HG03064 (cell line): ENCODE measurements at regions not wholly inside any gene's neighbourhood (a gene's known extent, or its start where the extent isn't known, plus 50 kb on each side); places are given as distances from the start of the nearest gene placed in this dataset.

Source experiments
- ATAC-seq: cut with Tn5 transposase; IDR thresholded peaks from one replicate; pipeline ENCODE4 v1.9.1; 2021; ENCODE audit warnings: low read depth; ENCODE audit not compliant: unreplicated experiment

DNA sequence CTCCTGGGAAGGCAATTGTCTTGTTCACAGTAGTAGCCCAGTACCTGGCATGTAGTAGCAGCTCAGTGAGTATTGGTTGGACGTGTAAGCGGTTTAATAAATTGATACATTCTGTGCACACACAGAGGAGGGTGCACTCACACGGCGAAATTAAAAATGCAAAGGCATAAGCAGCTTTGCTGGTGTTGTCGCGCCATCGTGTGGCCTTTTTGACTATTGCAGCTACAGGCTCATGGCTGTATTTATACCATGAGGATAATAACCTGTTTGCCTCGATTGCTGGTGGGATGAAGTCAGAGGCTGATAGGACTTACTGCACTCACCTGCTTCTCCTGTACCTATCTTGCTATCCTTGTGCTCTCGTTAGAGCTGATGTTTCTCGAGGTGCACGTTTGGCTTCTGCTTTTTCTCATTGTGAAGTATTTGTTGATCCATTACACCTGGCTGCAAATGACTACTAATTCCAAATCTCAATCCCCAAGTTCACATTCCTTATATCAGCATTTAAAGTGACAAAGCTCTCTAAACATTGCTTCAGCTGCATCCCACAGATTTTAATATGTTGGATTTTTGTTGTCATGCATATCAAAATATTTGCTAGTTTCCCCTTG, 61.5 kb downstream of the TBXT start:
- no peak for ATAC-seq

DNA sequence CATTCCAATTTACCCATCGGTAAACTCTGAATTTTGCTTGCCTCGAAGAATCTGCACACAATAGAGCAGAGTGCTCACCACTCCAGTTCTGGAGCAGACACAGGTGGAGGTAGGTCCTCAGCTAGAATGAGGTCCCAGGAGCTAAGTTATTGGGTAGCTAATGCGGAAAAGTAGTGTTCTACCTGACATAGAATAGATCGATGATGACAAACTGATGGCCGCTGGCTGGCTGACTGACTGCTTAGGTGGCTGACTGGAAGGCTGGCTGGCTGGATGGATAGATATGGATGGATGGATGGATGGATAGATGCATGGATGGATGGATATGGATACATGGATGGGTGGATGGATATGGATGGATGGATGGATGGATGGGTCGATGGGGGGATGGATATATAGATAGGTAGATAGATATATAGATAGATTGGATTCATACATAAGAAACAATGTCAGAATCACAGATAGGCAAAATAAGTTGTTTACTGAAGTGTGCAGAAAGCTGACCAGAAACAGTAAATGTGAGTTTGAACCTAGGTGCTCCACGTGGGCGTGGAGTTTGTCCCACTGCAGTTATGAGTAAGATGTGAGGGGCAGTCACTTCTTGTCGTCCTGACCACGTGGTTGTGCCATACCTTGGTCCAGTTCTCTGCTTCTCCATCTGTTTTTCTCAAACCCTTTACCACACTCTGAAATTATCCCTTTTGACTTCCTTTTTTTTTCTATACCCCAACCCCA, 62.1 kb downstream of the TBXT start:
- no peak for ATAC-seq

DNA sequence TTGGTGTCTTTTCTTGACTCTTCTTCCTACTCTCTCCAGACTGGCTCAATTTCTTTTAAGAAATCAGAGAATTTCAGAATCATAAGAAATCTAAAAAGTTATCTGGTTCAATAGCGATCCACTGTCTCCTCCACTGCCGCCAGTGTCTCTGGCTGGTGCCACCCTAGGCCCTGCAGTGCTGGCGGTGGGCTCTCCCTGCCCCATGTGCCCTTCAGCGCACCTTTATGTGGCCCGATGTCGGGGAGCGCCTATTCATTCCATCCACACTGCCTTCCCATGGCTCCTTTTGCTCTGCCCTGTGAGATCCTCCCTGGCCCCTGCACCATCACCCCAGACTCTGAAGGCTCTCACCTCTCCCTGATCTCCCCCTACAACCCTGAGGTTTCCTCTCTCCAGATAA, 62.8 kb downstream of the TBXT start:
- no peak for ATAC-seq

DNA sequence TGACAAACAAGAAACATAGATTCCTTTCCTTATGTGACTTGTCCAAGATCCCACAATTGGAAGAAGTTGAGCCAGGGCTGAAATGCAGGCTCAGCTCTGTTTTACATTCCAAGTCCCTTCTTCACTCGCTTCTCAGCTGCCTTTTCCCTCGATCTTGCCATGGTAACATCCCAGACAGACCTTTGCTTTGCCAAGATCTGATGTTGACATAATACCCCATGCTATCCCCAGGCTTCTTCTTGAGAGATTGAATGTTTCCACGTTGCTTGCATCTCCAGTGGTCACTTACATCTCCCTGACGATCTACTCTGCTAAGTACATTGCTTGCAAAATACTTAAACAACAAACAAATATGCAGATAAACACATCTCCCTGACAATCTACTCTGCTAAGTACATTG, 63.5 kb downstream of the TBXT start:
- ATAC-seq = no peak

DNA sequence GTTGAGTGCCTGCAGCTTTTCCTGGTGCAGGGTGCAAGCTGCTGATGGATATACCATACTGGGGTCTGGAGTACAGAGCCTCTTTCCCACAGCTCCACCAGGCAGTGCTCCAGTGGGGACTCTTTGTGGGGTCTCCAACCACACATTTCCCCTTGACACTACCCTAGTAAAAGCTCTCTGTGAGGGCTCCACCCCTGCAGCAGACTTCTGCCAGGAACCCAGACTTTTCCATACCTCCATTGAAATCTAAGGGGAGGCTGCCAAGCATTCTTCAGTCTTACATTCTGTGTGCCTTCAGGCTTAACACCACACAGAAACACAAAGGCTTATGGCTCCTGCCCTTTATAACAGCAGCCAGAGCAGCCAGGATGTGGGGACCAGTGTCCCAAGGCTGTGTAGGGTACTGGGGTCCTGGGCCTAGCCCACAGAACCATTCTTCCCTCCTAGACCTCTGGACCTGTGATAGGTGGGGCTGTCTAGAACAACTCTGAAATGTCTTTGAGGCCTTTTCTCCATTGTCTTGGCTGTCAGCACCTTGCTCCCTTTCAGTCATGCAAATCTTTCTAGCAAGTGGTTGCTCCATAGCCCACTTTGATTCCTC, 65.7 kb downstream of the TBXT start:
- no peak for ATAC-seq

DNA sequence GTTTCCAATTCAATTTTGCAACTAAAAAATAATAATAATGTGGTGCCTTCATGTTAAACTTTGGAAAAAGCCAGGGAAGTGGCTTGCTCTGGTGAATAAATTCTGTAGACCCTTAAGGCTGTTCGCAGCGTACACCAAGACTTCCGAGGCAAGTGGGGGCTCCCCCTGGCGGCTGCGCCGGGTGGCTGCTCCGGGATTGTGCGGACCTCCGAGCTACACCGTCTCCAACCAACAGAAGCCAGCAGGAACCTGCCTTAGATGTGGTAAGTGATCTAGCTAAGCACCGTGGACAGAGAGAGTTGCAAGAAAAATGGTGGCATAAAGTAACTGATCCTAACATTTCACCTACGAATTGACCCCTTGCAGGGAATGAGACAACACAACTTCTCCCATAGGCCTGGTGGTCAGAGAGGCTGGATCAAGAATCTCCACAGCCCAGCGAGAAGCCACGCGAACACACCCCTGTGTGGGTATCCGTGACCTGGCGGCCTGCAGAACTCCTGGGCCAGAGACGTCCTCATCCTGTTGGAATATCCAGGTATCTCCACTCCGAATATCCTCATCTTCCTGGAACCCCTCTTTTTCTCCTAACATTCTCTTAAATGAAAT, 69.6 kb downstream of the TBXT start:
- ATAC-seq = peak; percentile 95

DNA sequence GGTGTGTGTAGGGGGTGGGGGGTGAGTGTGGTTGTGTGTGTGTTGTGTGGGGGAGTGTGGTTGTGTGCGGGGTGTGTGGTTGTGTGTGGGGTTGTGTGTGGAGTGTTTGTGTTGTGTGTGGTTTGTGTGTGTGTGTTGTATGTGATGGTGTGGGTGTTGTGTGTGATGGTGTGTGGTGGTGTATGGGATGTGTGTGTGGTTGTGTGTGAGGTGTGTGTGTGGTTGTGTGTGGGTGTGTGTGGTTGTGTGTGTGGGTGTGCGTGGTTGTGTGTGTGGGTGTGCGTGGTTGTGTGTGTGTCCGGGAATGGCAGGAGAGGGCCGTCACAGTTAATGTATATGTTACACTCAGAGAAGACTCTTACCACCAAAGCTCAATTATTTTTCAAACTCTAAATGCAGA, 79.8 kb downstream of the TBXT start:
- no peak for ATAC-seq

DNA sequence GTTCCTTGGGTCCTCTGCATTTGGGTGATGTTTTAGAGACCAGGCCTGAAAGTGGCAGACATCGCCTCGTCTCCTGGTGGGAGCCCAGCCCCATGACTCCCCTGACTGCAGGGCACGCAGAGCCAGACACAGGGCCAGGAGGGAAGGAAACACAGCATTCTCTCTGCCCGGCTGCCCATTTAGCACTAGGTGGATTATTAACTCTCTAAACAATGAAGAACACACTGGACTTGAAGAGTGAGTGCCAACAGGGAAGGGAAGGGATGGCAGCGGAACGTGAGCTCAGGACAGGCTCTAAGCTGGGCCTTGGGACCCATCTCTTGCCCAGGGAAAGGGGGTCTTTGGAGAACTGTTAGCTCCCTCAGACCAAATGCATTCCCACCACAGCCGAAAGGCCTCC, 80.4 kb downstream of the TBXT start:
- ATAC-seq = no peak

DNA sequence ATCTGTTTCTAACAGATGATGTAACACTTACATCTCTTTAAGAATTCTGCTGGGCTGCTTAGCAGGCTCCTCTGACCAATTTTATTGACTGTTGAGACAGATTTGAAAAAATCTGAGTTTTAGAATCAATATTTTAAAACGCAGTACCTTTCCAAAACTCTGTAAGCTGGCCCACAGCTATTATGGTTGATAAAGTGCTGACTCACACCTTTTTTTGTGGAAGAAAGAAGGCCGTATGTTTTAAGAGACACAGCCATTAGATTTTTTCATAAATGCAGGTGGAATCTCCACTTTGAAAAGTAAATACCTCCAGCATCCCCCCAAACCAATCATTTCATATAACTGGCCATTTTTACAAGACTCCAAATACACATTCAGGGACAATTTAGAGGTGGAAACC, 82.2 kb downstream of the TBXT start:
- no peak for ATAC-seq

DNA sequence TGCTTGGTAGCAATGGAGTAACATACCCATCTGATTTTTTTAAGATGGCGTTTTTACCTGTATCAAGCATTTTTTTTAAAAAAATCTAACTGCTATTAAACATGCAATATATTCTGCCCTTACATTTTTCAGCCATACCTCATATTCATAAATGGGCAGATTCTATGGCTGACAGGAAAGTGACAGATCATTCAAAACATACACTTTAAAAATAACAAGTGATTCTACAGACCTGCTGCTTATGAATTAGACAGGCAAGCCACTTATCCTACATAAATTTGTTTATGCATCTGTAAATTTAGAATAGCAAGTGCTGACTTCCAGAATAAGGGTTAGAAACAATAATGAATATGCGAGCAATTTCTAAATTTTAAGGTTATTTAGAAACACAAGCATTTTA, 82.7 kb downstream of the TBXT start:
- no peak for ATAC-seq

DNA sequence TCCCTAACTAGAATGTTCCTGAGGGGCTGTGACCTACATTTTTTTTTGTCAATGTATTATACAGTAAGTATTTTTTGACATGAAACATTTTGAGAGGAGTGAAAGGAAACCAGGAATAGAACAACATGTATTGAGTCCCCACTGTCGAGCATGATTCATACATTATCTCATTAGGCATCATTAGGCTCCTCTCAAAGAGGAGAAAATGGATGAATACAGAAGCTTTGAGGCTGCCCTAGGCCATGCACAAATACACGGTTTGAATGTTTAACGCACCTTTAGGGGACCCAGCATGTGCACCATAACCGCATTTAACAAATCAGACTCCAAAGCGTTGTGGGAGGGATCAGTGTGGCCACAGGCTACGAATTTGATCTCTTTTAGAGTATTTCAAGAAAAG, 87.8 kb downstream of the TBXT start:
- no peak for ATAC-seq

DNA sequence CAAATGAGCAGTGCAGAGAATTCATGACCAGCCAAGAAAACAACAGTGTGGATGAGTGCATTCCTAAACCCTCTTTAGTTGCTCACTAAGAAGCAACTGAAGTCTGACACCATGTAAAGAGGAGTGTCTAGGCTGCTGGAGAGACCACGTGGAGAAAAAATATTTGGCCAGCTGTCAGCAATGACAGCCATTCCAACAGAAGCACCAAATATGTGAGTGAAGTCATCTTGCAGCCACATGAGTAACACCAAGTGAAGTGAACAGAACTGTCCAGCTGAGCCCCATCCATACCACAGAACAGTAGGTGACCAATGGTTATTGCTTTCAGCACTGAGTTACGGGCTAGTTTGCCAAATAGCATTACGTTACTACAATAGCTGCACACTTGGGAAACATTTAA, 89.4 kb downstream of the TBXT start:
- ATAC-seq = no peak

DNA sequence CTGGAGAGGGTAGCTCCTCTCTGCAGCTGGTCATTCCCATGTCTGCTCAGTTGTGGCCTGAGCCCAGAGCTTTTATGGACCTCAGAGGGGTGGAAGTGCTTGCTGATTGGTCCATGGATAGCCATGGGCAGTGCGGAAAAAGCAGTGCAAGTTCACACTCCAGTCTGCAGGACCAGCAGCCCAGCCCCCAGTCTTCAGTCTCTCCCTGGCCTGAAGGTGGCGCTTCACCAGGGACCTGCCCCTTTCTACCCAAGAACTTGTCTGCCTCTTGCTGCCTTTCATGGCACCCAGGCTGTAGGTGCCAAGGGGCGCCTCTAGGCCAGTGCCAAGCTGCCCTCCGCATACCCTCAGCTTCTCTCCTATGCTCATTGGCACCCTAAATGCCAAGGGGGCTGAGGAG, 91.0 kb downstream of the TBXT start:
- no peak for ATAC-seq

DNA sequence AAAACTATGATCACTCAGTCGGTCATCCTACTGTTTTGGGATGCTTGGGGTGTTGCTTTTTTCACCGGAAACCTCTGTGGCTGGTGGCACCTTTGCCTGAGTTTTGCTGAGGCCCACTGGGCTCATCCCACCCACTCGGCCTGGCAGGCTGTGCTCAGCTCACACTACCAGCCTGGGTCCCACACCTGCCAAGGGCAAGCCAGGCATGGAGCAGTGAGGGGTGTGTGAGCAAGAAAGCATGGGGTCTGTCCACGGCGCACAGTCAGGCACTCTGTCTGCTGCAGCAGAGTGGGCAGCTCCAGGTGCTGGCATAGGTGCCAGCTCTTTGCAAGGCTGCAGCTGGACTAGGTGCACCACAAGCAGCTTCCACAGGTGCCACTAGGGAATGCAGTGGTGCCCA, 91.7 kb downstream of the TBXT start:
- no peak for ATAC-seq

DNA sequence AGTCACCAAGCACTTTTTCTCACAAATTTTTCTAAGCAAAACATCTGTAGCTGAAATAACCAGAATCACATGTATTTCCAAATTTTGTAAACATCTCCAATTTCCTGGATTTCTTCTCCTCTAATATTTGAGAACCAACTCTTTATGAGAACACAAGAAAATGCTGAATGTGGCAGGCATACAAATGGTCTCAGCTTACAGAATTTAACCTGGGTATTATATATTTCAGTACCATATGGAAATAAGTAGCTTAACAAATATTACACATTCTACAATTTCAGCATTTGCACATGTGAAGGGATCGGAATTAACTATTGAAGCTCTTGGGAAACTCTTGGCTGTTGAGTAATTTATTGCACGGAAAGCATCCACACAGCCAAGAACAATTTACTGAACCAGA, 92.5 kb downstream of the TBXT start:
- no peak for ATAC-seq

DNA sequence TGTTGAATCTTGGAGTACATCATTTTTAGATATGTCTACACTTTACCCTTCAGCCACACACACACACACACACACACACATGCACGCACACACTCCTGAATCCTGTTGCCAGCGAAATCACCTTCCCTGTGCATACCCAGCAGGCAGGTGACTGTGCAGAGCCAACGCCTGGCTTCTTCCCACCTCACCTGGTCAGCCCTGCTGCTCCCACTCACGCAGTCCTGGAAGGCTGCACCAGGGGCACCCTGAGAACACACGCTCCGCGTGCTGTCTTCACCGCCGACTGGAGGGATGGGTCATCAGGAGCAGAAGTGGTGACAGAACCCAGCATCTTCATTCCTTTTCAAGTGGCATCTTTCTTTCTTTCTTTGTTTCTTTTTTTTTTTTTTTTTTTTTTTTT, 94.6 kb downstream of the TBXT start:
- ATAC-seq = no peak

DNA sequence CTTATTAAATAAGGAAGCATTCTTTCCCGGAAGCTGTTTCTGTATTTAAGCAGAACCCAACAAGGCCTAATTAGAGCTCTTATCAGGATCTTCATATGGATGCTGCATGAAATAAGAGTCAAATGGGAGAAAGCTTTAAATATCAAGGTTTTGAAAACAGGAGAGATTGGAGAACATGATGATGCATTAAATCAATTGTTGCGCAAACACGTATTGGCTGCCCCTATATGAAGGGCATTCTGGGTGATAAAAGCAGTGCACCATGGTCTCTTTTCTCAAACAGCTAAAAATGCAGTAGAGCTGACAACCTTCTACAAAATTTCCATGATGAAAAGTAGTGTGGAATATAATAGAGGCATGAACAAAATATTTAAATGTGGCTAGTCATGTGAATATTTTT, 98.9 kb downstream of the TBXT start:
- ATAC-seq = no peak

DNA sequence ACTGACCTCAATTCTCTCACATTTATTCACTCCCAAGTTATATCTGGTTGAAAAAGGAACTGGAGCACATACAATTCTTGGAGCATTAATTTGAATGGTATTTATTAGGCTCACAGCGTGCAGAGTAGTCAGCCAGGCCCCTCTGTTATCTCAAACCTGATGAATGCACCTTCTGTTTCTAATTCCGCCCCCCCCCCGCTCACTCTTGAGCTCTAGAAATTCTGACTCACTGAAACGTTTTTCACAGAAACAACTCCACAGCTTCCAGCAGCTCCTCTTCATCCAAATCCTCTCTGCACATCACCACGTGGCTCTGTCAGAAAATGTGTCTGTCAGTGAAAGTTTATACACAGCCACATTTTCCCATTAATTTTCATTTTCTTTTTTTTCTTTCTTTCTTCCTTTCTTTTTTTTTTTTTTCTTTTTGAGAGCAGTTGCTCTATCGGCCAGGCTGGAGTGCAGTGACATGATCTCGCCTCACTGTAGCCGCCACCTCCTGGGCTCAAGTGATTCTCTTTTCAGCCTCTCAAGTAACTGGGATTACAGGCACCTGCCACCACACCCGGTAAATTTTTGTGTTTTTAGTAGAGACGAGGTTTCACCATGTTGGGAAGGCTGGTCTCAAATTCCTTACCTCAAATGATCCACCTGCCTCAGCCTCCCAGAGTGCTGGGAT, 109.4 kb downstream of the TBXT start:
- no peak for ATAC-seq

DNA sequence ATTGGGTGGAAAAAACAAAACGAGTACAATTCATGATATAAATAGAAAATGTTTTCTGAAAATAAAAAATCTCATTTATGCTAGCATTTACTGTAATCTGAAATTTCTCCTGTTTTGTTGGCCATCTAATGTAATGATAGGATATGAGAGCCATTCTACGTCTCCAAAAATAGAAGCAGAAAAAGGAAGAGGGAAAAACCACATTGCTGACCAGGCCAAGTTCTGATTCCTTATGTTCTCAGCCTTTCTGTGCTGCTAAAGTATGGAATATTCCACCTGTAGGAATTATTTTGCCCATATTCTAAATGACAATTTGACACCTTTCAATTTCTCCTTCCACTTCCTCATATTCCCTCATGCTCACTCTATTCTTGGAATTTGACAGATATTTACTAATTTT, 110.2 kb downstream of the TBXT start:
- ATAC-seq = no peak

DNA sequence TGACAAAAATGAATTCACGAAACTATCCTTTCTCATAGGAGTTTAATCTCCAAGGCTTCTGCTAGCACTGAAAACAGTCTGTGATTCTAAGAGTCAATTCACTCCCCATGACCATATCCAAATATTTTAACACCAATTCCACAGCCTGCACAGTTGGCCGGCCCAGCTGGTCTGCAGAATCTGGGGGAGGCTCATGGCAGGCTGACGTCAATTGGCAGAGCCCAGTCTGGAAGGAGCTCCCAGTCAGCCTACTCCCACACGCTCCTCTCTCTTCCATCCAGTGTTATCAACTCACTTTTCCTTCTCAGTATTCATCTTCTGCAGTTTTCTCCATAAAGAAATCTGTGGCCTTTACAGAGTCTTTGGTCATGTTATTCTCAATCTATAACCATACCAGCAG, 111.0 kb downstream of the TBXT start:
- no peak for ATAC-seq

DNA sequence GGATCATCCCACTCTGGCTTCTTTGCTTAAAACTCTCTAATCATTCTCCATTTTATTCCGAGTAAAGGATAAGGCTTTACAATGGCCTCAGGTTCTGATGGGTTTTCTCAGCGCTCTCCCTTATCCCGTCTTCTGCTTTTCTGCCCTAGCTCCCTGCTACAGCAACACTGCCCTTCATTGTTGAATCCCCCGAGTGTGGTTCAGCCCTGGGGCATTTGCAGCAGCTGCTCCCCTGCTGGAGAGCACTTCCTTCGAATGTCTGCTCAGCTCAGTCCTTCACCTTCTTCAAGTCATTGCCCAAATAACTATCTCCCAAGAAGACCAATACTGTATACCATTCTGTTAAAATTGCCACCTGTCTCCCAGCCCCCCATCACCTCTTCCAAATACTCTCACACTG, 111.8 kb downstream of the TBXT start:
- ATAC-seq = no peak
